ENCODE measurements at regions not wholly inside any gene's neighbourhood (a gene's known extent, or its start where the extent isn't known, plus 50 kb on each side); places are given as distances from the start of the nearest gene placed in this dataset.

DNA sequence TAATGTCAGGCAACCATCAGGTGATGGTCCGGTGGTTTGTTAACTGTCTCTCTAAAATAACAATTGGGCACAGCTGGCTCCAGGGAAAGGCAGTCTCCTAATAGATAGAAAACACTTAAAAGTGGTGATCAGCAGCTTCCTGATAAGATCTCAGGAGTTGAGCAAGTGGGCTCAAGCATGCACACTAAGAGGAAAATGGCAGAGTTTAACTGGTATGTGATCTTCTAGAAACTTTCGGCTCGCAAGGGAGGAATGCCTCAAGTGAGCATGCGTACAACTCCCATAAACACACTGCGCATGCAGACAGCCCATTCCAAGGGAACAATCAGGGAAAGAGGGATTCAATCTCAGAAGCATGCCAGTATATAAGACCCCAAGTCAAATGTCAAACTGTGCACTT lies 52.2 kb upstream of the VTCN1 start:
- TF ChIP-seq, protein P1, sequence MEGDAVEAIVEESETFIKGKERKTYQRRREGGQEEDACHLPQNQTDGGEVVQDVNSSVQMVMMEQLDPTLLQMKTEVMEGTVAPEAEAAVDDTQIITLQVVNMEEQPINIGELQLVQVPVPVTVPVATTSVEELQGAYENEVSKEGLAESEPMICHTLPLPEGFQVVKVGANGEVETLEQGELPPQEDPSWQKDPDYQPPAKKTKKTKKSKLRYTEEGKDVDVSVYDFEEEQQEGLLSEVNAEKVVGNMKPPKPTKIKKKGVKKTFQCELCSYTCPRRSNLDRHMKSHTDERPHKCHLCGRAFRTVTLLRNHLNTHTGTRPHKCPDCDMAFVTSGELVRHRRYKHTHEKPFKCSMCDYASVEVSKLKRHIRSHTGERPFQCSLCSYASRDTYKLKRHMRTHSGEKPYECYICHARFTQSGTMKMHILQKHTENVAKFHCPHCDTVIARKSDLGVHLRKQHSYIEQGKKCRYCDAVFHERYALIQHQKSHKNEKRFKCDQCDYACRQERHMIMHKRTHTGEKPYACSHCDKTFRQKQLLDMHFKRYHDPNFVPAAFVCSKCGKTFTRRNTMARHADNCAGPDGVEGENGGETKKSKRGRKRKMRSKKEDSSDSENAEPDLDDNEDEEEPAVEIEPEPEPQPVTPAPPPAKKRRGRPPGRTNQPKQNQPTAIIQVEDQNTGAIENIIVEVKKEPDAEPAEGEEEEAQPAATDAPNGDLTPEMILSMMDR (conservative IDR thresholded peaks at IDR 0.05; ENCODE audit: low read length), result no peak
- TF ChIP-seq EZH2phosphoT487 (IDR thresholded peaks at IDR 0.05; ENCODE audit: borderline replicate concordance), result no peak
